HG03135 (cell line): ENCODE measurements at regions not wholly inside any gene's neighbourhood (a gene's known extent, or its start where the extent isn't known, plus 50 kb on each side); places are given as distances from the start of the nearest gene placed in this dataset.

Source experiments
- ATAC-seq: cut with Tn5 transposase; IDR thresholded peaks from one replicate; pipeline ENCODE4 v1.9.1; 2021; ENCODE audit warnings: mild to moderate bottlenecking, moderate library complexity; ENCODE audit not compliant: unreplicated experiment

DNA sequence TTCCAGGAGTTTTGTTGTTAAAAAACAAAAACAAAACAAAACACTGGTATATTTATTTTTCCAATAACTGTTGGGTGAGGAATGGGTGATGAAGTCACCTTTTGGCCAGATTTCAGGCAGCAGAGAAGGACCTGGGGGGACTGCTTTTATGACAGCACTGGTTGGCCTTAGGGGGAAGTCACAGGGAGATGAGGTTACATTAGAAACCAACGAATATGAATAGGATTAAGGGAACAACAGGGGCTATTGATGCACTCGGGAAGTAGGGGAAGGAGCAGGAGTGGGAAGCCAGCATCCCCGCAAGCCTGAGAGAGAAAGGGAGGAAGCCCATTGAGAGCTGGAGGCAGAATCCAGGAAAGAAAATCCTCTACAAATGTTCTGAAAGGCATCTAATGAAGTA lies 958.4 kb downstream of the TYW1 start:
- ATAC-seq, result no peak

DNA sequence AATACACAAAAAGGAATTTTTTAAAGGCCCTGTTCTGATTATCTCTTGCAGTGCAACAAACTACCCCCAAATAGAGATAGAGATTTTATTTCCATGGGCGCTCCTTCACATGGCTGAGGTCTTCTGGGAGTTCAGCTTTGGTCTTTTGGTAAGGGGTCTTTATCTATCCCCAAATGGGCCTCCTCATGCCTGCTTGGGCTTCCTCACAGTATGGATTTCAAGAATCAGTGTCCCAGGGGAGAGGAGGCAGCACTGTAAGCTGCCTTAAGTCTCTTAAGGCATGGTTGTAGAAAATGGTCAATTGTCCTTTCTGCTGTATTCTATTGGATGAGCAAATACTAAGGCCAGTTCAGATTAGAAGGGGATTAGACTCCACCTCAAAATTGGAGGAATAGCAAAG lies 966.2 kb downstream of the TYW1 start:
- no peak for ATAC-seq

DNA sequence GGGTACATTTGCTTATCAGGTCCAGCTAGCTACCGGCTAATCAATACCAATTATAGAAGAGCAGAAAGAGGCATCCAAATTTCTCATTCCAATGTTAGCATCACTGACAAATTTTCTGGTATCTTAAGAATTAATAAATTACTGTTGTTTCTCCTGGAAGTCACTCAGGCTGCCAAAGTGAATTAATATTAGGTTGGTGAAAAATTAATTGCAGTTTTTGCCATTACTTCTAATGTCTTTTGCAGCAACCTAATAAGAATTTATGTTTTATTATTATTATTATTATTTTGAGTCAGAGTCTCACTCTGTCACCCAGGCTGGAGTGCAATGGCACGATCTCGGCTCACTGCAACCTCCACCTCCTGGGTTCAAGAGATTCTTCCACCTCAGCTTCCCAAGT lies 979.9 kb downstream of the TYW1 start:
- no peak for ATAC-seq

DNA sequence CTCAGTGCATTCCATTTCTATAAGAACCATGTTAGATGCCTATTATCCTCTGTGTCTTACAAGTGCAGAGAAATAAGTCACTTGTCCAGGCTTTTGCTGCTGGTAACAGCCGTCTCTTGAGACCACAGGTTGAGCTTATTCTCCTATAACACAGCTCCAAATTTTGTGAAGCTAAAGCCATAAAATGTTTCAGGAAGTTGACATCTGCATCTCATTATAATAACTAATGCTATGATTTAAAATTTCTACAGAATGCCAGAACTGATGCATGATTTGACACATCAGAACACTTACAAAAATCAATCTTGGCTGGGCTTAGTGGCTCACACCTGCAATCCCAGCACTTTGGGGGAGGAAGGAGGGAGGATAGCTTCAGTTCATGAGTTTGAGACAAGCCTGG lies 986.9 kb downstream of the TYW1 start:
- no peak for ATAC-seq

DNA sequence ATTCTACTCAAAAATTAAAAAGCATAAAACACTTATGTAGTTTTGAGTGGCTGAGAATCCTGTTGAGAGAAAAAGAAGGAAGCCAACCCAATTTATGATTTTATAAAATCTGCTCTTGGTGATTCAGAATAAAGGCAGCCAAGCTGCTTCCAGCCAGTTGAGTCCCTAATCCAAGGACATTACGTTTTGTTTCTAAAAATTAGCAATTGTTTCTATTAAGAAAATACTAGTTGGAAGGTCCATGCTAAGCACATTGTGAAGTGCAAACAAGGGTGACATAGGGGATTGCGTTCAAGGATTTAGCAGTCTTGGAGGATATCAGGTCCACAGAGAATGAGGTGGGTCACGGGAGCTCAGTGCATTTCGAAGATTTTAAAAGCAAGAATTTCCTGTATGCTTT lies 987.7 kb downstream of the TYW1 start:
- ATAC-seq, result no peak

DNA sequence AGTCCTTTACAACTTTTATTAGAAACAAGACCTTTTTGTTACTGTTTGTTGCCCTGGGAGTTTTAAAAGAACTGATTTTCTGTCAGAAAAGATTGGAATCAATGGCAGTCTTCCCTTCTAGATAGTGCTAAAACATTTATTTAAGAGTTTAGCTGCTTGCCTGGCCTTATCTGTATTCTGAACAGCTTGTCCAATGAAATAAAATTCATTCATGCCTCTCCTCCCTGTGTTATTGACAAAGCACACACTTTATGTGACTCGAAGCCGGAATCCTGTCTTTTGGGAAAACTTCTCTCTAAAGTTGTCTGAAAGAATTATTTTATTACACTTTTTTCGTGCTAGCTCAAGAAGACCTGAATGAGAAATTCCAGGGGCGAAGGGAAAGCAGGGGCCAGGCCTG lies 992.5 kb downstream of the TYW1 start:
- ATAC-seq, result no peak

DNA sequence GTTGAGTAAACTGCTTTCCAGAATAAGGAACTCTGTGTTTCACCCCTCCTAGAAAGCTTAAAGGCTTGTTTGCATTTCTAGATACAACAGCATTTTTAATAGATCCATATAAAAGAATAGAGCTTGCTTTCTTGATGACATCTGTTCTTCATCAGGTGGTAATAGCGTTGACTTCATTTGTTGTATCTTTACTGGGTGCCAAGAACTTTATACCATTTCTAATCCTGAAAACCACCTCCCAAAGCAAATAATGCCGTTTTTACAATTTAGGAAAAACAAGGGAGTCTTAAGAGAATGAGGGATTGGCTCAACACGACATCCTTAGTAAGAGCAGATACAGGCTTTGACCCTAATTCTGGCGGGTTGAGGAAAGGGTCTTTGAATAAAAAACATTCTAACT lies 993.4 kb downstream of the TYW1 start:
- ATAC-seq, result no peak

DNA sequence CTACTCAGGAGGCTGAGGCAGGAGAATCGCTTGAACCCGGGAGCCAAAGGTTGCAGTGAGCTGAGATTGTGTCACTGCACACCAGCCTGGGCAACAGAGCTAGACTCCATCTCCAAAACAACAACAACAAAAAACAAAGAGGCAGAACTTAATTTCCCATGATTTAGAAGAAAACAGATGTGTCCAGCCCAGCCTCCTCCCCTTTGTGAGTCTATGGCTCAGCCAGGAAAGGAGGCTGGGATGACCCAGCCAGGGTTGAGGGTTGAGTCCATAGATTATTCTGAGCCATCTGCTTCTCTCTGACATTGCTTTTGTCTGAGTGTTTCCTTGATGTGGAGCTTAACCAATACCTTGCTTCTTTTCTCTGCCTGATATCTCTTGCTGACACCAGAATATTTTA lies 994.1 kb downstream of the TYW1 start:
- ATAC-seq, result no peak

DNA sequence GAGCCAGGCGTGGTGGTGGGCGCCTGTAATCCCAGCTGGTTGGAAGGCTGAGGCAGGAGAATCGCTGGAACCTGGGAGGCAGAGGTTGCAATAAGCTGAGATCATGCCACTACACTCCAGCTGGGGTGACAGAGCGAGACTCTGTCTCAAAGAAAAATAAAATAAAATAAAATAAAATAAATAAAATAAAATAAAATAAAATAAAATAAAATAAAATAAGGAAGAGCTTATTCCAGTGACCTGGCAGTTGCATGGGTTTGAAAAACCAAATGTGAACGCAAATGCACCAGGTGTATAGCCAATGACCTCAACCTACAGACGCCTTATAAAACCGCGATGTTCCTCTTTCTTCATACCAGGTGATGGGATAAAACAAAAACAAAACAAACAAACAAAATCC lies 995.7 kb downstream of the TYW1 start:
- no peak for ATAC-seq

DNA sequence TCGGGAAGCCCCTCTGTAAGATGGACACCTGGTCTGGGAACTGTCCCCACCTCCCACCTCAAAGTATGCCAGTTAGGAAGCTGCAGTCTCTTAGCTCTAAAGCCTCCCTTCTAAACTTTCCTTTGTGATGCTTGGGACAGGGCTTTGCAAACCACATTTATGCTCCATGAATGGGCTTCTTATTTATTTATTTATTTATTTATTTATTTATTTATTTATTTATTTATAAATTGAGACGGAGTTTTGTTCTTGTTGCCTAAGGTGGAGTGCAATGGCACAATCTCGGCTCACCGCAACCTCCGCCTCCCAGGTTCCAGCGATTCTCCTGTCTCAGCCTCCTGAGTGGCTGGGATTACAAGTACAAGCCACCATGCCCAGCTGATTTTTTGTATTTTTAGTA lies 1009.4 kb downstream of the TYW1 start:
- ATAC-seq, result no peak

DNA sequence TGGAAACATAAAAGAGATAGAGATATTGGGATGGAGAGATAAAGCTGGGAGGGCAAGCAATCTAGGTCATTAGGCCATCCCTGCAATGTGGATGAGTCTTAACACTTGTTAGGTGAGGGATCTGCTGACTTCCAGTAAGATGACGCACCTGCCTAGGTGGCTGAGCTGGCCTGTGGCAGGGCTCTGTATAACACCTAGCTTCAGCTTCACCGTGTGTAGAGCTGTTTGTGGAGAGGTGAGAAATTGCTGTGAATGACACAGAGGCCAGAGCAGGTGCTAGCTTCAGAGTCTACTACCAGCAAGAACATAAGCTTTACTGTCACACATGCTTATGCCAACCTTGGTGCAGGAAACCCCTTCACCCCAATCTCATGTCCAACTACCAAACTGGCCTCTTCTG lies 1010.0 kb downstream of the TYW1 start:
- no peak for ATAC-seq

DNA sequence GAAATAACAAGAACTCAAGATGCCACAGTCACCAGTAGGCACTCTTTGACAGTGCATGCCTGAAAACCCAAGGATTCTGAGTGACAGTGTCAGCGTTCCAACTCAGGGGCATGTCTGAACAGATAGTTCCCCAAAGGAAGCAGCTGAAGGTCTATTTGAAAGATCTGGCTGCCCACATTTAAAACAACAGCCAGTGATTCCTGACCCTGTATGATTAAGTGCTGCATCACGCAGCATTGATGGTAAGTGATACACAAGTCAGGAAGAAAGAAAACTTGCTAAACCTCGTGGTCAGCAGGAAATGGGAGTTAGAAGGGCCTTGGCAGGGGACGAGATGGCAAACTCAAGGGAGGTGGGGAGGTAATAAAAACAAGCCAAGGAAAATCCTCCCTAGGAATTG lies 1013.1 kb downstream of the TYW1 start:
- ATAC-seq, result no peak

DNA sequence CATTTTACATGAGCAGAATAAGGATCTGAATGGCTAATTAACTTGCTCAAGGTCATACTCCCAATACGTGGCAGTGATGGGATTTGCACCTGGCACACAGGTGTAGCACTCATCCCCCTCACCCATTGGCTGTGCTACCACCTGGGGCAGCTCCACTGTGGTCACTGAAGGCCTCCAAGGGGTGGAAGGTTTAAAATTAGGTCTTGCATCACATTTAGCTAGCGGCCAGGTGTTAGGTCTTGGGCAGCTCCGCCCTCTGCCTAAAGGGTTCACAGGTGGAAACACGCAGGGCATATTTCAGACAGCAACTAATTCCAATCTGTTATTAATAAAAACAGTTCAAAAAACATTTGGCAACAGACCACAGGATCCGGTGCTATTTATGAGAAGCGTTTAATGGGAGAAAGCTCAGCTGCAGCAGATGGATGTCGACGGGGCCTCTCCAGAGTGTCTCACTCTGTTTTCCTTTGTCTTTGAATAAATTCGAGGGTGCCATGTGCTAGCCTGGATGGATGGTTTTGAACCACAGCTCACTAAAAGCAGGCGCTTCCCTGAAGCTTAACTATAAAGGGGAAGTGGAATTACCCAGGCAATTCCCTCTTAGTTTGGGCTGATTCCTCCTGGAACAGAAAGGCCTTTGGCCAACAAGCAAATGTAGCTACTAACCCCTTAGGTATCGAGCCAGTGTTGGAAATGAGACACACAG lies 1017.6 kb downstream of the TYW1 start:
- no peak for ATAC-seq

DNA sequence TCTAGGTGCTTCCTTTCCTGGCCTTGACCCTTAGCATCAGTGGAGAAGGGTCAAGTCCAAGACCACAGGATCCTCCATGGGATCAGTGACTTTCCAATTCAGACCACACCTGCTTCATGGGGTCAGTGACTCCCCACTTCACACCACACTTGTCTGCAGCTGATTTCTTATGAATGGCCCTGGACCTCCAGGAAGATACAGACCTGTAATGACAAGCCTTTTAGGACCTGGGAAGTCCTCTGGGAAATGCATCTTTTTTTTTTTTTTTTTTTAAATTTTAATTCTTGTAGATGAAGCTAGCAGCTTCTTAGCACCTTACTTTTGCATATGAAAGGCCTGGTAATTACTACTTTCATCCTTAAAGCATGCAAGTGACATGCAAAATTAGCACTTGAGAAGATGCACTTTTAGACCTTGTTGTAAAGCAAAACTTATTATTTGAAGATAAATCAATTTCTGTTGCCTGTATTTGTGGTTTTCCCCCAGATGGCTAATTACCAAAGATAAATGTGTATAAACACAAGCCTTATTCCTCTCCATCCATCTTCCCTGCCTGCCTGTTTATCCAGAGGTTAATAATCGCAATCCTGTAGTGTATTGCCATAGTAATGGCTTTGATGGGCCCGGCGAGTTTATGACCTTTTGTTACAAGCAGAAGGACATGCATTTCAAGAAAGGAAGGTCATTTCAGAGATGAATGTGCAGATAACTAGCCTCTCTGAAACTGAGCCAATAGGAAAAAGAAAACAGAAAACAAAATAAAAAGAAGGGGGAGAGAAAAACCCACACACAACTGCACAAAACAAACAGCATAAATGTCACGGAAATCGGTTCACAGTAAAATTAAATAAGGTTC lies 1018.7 kb downstream of the TYW1 start:
- ATAC-seq, result no peak

DNA sequence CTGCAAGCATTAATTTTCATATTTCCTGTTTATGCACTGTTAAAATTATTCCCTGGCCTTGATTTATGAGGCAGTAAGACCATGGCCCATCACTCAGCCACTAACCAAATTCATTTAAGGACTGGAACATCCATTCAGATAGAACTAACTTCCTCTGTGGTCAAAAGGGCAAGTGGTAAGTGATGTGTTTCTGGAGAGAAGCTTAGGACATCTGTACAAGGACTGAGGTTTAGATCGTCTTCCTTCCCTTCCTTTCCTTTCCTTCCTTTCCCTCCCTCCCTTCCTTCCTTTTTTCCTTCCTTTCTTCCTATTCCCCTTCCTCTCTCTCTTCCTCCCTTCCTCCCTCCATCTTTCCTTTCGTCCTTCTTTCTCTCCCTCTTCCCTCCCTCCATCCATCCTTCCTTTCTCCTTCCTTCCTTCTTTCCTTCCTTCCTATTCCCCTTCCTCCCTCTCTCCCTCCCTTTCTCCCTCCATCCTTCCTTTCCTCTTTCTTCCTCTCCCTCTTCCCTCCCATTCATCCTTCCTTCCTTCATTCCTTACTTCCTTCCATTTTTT lies 1019.4 kb downstream of the TYW1 start:
- no peak for ATAC-seq

DNA sequence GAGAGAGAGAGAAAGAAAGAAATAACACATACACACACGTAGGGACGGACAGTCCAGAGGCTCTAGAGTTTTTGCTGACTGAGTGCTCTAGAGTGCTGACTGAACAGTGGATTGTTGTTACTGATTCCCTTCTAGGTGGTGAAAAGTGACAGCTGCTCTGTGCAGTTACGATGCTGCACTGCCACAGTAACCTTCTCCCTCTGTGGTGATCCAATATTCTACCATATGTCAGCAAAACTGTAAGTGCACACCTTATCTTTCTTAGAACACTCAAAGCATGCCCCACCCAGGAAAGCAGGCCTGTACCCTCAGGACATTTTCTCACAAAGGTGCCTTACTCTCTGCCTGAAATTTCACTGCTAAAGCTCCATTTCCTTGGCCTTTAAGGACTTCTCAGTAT lies 1023.5 kb downstream of the TYW1 start:
- no peak for ATAC-seq

DNA sequence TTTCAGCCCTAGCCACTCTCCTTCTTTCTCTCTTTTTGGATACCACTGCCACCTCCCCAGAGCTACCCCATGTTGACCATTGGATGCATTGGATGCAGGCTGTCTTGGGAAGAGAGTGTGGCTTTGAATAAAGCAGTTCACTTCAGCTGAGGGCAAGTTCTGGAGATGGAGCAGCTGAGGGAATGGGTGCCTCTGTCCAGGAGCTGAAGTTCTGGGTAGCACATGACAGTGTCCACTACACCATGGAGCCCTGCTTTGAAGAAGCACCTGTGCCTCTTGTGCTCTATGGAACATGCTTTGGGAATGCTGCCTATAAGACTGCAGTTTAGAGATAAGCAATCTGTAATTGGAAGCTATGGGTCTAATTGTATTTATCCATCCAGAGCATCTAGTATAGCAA lies 1028.7 kb downstream of the TYW1 start:
- no peak for ATAC-seq

DNA sequence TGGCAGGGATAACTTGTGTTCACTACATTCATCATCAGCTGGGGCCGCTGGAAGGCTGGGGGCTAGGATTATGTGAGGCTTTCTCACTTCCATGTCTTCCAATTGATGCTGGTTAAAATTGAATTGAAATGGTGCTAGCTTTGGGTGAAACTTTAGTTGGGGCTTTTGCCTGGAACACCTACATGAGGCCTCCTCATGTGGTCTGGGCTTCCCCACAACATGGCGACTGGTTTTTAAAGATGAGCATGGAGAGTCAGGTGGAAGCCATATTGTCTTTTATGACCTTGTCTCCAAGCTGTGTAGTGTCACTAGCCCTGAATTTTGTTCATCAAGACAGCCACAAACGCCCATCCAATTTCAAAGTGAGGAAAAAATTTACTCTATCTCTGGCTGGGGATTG lies 1033.9 kb downstream of the TYW1 start:
- ATAC-seq, result no peak

DNA sequence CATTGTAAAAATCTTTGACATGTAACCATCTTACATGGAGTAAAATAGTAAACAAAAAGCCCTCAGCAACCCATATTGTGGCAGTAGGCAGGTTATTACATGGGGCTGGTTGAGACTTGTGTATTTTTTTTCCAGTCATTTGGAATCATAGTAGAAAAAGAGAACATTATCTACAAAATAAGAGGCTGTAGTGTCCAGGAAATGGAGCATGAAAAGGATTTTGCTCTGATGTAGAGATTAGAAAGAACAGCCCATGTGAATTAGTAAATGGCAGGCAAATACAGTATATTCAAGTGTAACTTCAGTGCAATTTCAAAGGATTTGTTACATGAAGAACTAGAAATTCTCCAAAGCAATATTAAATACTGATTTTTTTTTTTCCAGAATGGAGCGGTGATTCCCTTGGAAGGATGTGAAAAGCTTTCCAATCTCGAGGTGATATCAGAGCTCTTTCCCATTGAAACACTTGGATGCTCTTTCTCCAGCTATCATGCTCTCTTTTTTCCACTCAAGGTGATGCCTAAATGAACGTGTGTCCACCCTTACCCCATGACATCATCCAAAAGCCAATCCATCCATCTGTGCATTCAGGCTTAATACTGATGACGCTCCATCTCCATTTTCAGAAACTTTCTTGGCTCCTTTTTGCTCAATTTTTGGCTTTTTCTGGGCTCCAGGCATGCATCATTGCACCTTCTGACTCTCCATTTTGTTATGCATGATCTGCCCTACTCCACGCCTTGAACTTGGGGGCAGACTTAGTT lies 1034.7 kb downstream of the TYW1 start:
- ATAC-seq, result no peak

DNA sequence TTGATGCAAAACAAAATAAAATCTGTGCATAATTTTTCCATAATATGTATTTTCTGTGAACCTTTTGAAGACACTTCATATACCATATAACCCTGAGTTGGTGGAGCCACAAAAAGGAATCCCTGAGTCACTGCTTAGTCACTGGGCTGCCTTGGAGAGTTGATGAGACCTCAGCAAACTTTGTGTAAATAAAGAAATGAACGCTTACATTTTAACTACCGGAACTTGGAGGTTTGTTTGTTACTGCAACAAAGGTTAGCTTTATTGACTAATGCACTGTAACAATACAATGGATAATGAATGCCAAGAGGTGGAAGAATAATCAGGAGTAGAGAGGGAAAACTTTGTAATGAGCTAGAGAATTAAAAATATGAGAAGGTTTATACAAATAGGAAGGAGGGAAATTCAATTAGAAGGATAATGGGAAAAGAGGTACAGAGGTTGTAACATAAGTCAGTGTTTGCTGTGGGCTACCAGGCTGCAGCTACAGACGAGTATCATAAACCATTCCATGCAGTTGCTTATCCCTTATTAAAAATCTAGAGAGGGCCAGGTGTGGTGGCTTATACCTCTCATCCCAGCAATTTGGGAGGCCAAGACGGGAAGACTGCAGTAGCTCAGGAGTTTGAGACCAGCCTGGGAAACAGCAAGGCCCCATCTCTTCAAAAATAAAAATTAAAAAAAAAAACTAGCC lies 1042.1 kb downstream of the TYW1 start:
- ATAC-seq, result no peak

DNA sequence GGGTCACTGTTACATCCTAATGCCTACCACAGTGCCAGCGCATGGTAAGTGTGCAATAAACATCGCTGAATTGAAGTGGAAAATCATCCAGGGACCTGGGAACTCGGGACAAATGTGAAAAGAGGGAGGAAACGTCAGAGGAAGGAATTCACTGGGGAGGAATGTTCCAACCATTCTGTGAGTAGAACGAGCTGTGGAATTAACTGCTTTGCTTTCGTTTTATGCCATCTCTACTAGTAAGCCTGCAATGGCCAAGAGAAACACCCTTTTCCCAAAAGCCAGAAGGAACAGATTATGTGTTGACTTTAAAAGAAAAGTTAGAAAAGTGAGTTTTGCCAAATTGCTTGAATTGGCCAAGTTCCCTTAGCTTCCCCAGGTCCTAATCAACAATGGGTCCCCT lies 1044.9 kb downstream of the TYW1 start:
- no peak for ATAC-seq
